ENCODE measurements at regions not wholly inside any gene's neighbourhood (a gene's known extent, or its start where the extent isn't known, plus 50 kb on each side); places are given as distances from the start of the nearest gene placed in this dataset.

GRCh38 chr18:30743033-30743432 is 299.5 kb downstream of the DSC3 start:
- TF ChIP-seq CTCF (conservative IDR thresholded peaks at IDR 0.05; ENCODE audit: low read length) (no peak), EZH2phosphoT487 (IDR thresholded peaks at IDR 0.05; ENCODE audit: borderline replicate concordance) (no peak)
